ENCODE measurements at regions not wholly inside any gene's neighbourhood (a gene's known extent, or its start where the extent isn't known, plus 50 kb on each side); places are given as distances from the start of the nearest gene placed in this dataset.
"Not testable (repeated sequence)": the region's sequence is repeated elsewhere in the genome, so short reads cannot be mapped to it uniquely, and the experiment has no call there.

GRCh38 chr9:106107716-106108115 is 413.4 kb downstream of the TMEM38B start:
- no peaks in the 10 kb centered on the region for H3K79me2 ChIP-seq

GRCh38 chr9:106109706-106110105 is 415.4 kb downstream of the TMEM38B start:
- not testable (repeated sequence) for H3K4me2 ChIP-seq (ENCODE audit: low read length); H3K9ac ChIP-seq; H3K27me3 ChIP-seq (ENCODE audit: control insufficient read depth, insufficient read depth, low read length); H3K9me3 ChIP-seq (ENCODE audit: control insufficient read depth, low read length); H3K4me3 ChIP-seq (ENCODE audit: low read depth, low read length); H3K4me1 ChIP-seq; H3K36me3 ChIP-seq (ENCODE audit: control insufficient read depth, insufficient read depth, low read length); H2AFZ ChIP-seq; H3K79me2 ChIP-seq; H3K27ac ChIP-seq

More at GRCh38 chr9:106107716-106108115, 413.4 kb downstream of the TMEM38B start:
- no peak overlapping the region for H3K4me2 ChIP-seq (ENCODE audit: low read length)
- no peaks in the 10 kb centered on the region for H3K36me3 ChIP-seq (ENCODE audit: control insufficient read depth, insufficient read depth, low read length)
- H3K4me3 ChIP-seq (ENCODE audit: low read depth, low read length): no peak overlapping the region
- H3K9ac ChIP-seq: no peak overlapping the region
- H3K27ac ChIP-seq: no peak overlapping the region
- H3K4me1 ChIP-seq: no peaks in the 10 kb centered on the region
- no peak overlapping the region for H2AFZ ChIP-seq
- no peaks in the 10 kb centered on the region for H3K9me3 ChIP-seq (ENCODE audit: control insufficient read depth, low read length)
- no peak for TF ChIP-seq CTCF (IDR thresholded peaks at IDR 0.05)
- H3K27me3 ChIP-seq (ENCODE audit: control insufficient read depth, insufficient read depth, low read length): no peaks in the 10 kb centered on the region

GRCh38 chr9:106110483-106110882 is 416.1 kb downstream of the TMEM38B start:
- Histone ChIP-seq H3K79me2 (no peaks in the 10 kb centered on the region), H3K9me3 (ENCODE audit: control insufficient read depth, low read length) (no peaks in the 10 kb centered on the region), H3K4me1 (no peaks in the 10 kb centered on the region), H3K27ac (no peak overlapping the region), H3K27me3 (ENCODE audit: control insufficient read depth, insufficient read depth, low read length) (no peaks in the 10 kb centered on the region), H3K9ac (no peak overlapping the region), H2AFZ (no peak overlapping the region), H3K4me2 (ENCODE audit: low read length) (no peak overlapping the region), H3K4me3 (ENCODE audit: low read depth, low read length) (no peak overlapping the region), H3K36me3 (ENCODE audit: control insufficient read depth, insufficient read depth, low read length) (no peaks in the 10 kb centered on the region)
- TF ChIP-seq CTCF (IDR thresholded peaks at IDR 0.05): no peak

GRCh38 chr9:106111039-106111730 is 416.8 kb downstream of the TMEM38B start:
- Histone ChIP-seq H3K4me3 (ENCODE audit: low read depth, low read length) (no peak overlapping the region), H2AFZ (no peak overlapping the region), H3K27ac (no peak overlapping the region), H3K4me1 (no peaks in the 10 kb centered on the region), H3K79me2 (no peaks in the 10 kb centered on the region), H3K4me2 (ENCODE audit: low read length) (peak overlapping the region; percentile 41), H3K27me3 (ENCODE audit: control insufficient read depth, insufficient read depth, low read length) (no peaks in the 10 kb centered on the region), H3K36me3 (ENCODE audit: control insufficient read depth, insufficient read depth, low read length) (no peaks in the 10 kb centered on the region), H3K9me3 (ENCODE audit: control insufficient read depth, low read length) (no peaks in the 10 kb centered on the region), H3K9ac (no peak overlapping the region)
- TF ChIP-seq CTCF (IDR thresholded peaks at IDR 0.05): no peak

GRCh38 chr9:106112935-106113334 is 418.6 kb downstream of the TMEM38B start:
- H2AFZ ChIP-seq: no peak overlapping the region
- H3K9me3 ChIP-seq (ENCODE audit: control insufficient read depth, low read length): no peaks in the 10 kb centered on the region
- no peak overlapping the region for H3K27ac ChIP-seq
- H3K79me2 ChIP-seq: no peaks in the 10 kb centered on the region
- H3K27me3 ChIP-seq (ENCODE audit: control insufficient read depth, insufficient read depth, low read length): no peaks in the 10 kb centered on the region
- no peaks in the 10 kb centered on the region for H3K36me3 ChIP-seq (ENCODE audit: control insufficient read depth, insufficient read depth, low read length)
- no peaks in the 10 kb centered on the region for H3K4me1 ChIP-seq
- no peak for TF ChIP-seq CTCF (IDR thresholded peaks at IDR 0.05)
- no peak overlapping the region for H3K9ac ChIP-seq
- no peak overlapping the region for H3K4me3 ChIP-seq (ENCODE audit: low read depth, low read length)
- no peak overlapping the region for H3K4me2 ChIP-seq (ENCODE audit: low read length)

All from parathyroid adenoma (tissue), 2 donors.